IPS-NIHi7 (cell line): ENCODE measurements at regions not wholly inside any gene's neighbourhood (a gene's known extent, or its start where the extent isn't known, plus 50 kb on each side); places are given as distances from the start of the nearest gene placed in this dataset.
A peak's percentile ranks its signal among the peaks of the same experiment; 100 is the strongest.

ENCODE experiments used
- DNase-seq: peaks from one replicate; pipeline ENCODE4 v3.0.0; 2012; ENCODE audit warnings: mixed read lengths; ENCODE audit errors: extremely low spot score

DNA sequence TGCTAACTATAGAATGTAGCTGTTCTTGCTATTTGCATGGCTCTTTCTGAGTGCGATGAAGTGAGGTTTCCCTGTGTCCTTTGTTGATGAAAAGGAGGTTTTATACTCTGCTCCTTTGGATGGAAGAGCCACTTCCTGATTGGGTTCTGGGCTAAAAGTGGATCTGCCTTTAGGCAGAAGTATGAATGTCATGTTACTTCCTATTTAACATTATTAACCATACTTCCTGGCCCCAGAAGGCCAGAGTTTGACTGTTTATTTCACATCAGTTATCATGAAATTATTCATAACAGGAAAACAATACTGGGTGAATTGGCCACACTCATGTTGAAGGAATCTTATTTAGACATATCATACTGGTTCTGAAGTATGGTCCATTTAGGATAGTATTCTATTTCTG is 386.2 kb downstream of the PCDH7 start:
- DNase-seq = no peak

- DNase-seq = no peak
These were observed 387.2 kb downstream of the PCDH7 start for GRCh38 chr4:31107362-31107761.

- peak; percentile 9 for DNase-seq
These were observed 388.6 kb downstream of the PCDH7 start for GRCh38 chr4:31108762-31109161.

- DNase-seq = no peak
These were observed 391.6 kb downstream of the PCDH7 start for GRCh38 chr4:31111790-31112189.

DNA sequence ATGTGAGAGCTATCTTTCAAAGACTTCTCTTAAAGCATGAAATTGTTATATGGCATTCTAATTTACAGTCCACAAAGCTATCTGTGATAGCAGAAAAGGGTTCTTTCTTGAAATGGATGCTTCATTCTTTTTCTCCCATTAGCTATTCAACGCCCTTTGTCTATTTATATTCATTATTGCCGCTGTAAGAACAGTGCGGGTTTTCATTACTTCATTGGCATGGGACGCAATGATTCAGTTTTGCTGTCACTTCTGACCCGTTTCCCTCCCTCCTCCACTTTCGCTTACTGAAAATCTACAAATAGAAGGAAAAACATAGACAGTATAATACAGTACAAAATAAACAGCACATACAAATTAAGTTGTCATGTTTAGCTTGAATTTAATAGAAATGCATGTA is 394.6 kb downstream of the PCDH7 start:
- DNase-seq = no peak

DNA sequence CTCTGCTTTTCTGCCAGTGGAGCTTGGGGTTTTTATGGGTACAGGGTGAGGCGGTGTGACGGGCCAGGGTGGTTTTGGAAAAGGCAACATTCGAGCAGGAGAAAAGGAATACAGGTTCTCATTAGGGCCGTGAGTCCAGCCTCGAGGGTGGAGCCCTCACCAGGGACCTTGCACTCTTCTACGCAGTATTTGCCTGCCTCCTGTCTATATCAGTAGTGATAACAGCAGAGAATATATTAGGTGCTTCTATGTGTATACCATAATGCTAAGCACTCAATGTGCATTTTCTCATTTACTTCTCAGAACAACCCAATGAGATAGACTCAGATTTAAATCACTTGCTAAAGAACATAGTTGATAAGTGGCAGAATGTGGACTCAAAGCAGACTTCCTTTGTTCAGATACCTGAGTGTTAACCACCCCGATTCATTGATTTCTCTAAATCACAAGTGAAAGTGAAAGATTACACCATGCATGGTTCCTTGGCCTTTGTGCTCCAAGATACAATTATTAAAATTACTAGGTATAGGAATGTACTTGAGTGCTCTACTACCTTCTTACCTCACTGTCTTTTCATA is 403.9 kb downstream of the PCDH7 start:
- DNase-seq = no peak

GRCh38 chr4:31125061-31125460 is 404.9 kb downstream of the PCDH7 start:
- DNase-seq = no peak

- no peak for DNase-seq
These were observed 405.3 kb downstream of the PCDH7 start for GRCh38 chr4:31125496-31125895.

- no peak for DNase-seq
These were observed 406.8 kb downstream of the PCDH7 start for GRCh38 chr4:31126881-31127398.

DNA sequence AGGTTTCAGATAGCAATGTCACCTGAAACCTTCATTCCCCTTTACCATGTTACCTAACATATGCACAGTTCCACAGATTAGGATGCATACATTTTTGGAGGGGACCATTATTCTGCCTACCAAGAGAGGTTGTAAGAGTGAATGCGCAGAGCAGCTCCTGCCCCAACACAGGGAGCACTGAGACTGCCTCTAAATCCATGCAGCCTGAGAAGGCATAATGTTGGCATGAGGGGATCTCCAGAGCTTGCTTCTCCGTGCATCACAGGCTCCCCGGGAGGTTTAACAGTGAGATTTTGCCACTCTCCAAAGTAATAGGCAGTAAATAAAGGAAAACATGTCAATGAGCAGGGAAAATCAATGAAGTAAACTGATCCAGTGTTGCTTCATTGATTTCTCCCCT is 410.8 kb downstream of the PCDH7 start:
- DNase-seq = no peak

DNA sequence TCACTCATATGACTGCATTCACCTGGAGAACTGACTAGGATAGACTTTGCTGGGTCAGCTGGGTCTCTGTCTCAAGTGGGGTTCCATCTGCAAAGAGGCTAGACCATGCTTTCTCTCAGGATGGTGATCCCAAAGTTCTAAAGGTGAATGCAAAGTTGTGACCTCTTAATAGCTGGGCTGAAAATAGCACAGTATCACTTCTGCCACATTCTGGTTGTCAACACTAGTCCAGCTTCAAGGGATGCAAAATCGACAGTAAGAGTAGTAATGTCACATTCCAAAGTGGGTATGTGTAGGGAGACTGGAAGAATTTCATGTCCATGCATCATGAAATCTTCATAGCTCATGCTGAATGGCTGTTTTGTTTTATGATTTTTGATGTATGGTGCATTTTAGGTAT is 414.6 kb downstream of the PCDH7 start:
- DNase-seq = no peak

- DNase-seq = no peak
These were observed 419.6 kb downstream of the PCDH7 start for GRCh38 chr4:31139767-31140166.

DNA sequence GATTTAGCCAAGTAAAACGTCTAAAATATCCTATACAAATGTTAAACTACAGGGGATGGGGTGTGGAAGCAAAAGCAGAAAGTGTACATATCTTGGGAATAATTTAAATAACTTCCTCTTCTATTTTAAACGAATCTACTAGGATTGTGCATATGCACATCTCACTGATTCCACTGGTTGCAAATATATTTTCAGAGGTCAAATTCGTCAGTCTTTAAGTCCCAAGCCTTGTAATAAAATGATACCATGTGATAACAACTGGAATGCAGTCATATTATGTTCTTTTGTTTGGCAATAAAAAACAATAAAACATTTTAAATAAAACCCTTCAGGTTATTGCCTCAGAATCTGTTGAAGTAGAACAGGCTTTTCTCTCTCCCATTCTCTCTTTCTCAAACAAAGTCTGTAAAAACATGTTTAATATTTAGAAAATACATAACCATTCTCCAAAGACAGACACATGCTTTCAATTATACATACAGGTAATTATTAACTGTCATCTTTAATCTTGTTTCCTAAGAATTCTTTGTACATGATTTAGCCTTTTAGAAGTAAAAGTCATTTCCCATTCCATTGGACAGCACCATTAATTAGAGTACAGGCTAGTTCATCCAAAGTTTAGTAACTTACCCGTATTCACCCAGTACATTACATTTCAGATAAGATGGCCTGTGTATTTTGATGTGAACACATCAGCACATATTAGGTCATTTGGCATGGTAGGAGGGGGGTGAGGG is 421.1 kb downstream of the PCDH7 start:
- no peak for DNase-seq

DNA sequence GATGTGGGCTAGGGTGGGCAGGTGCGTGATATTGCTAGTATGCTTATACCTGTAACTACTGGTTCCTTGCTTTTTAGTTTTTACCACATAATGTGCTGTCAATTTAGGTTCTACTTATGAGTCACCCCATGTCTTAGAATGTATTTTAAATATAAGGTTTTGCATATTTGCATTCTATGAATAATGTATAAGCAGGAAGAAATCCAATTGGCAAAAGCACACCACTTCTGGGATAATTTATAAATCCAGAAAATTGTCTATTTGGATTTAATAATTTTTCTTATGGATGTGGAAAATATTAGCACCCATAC is 421.6 kb downstream of the PCDH7 start:
- no peak for DNase-seq

GRCh38 chr4:31146366-31146765 is 426.2 kb downstream of the PCDH7 start:
- DNase-seq = no peak

DNA sequence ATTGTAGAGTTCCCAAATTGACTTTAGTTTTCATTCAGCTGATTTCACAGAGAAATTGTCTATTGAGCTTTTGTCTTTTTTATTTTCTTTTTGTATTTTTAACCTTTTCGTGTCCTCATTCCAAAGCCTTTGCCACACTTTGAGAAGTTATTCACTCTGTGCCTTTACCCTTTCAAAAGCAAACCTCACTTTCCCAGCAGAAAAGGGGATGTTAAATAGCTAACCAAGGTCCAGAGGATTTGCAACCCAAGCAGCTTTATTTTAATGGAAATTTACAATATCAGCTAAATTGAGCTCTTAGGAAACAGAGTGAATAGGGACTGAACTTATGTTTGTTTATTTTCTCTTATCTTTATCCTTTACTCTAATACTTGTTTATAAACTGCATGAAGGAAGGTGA is 428.8 kb downstream of the PCDH7 start:
- no peak for DNase-seq

GRCh38 chr4:31156221-31156620 is 436.1 kb downstream of the PCDH7 start:
- no peak for DNase-seq

DNA sequence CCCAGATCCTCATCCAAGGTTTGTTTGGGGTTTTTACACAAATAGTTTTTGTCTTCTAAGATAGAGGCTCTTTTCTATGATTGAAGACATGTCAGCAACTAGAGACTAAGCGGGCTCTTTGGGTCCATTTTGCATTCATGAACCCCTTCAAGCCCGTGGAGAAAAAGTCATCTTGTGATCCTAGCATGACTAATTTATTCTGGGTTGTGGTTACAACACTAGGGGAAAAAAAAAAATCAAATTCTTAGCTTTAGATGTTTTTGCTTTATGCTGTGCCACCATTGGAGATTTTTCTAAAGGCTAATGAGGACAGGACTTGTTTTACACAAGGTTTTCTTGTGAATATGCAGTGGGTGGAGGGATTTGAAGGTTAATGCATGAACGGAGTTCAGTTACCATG is 440.0 kb downstream of the PCDH7 start:
- no peak for DNase-seq

DNA sequence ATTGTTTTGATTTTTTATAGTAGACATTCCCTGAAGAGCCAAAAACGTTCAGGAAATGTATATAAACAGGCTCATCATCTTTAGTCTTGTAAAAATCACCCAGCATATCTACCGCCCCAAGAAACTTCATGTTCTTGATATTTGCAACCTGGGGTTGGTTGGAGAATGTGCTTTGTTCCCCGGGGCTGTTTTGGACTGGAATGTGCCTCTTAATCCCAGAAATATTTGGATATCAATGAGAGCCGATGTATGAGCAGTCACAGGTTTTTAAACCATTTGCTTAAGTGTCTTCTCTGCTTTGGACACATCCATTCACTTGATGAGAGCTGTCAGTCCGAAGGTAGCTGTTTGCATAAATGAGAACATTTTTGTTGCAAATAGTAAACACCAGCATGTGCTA is 449.7 kb downstream of the PCDH7 start:
- DNase-seq = no peak

DNA sequence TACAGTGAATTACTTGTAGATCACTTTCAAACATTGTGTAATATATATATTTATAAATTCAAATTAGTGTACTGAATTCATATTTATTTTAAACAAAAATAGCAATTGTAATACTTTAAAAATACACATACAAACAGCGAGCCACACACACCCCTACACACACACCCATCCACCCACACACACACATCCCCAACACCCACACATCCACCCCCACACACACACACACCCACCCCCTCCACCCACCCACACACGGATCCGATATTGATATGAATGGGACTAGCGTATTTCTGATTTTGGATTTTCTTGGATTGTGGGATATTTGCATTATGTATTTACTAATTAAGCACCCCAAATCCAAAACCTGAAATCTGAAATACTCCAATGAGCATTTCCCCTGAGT is 451.2 kb downstream of the PCDH7 start:
- no peak for DNase-seq

DNA sequence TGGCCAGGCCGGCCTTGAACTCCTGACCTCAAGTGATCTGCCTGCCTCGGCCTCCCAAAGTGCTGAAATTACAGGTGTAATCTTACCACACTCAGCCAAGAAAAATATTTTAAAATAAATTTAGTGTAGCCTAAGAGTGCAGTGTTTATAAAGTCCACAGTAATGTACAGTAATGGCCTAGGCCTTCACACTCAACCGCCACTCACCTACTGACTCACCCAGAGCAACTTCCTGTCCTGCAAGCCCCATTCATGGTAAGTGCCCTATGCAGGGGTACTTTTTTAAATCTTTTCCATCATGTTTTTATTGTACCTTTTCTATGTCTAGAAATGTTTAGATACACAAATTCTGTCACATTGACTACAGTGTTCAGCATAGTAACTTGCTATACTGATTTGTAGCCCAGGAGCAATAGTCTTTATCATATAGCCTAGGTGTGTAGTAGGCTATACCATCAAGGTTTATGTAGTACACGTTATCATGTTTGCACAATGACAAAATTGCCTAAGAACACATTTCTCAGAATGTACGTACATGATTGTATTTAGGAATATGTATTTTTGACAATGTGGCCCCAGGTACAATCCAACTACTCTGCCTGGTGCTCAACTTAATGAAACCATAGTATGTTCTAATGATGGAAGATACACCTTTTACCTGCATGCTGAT is 455.2 kb downstream of the PCDH7 start:
- no peak for DNase-seq

- DNase-seq = no peak
These were observed 463.1 kb downstream of the PCDH7 start for GRCh38 chr4:31183256-31183655.

DNA sequence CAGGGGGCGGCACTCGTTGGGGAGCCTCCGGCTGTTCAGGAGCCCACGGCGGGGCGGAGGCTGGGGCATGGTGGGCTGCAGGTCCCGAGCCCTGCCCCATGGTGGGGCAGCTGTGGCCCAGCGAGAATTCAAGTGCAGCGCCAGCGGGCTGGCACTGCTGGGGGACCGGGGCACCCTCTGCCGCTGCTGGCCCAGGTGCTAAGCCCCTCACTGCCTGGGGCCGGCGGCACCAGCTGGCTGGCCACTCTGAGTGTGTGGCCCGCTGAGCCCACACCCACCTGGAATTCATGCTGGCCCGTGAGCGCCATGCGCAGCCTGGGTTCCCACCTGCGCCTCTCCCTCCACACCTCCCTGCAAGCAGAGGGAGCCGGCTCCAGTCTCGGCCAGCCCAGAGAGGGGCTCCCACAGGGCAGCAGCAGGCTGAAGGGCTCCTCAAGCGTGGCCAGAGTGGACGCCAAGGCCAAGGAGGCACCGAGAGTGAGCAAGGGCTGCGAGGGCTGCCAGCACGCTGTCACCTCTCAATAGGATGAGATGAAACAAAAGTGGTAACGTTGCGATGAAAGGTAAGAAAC is 464.9 kb downstream of the PCDH7 start:
- DNase-seq = no peak
